Common myeloid progenitor, CD34-positive (primary cell): ENCODE measurements at regions not wholly inside any gene's neighbourhood (a gene's known extent, or its start where the extent isn't known, plus 50 kb on each side); places are given as distances from the start of the nearest gene placed in this dataset.

Experiments used
- CTCF ChIA-PET: fragments of 350-600 bp; sonication (Branson Sonifier 250); formaldehyde crosslinking; loops from one replicate; lab custom pipeline; 2021; ENCODE audit warnings: antibody characterized with exemption; lab: Charles Lee
- POLR2A ChIA-PET: fragments of 350-600 bp; sonication (Branson Sonifier 250); formaldehyde crosslinking; loops from one replicate; lab custom pipeline; 2021; ENCODE audit warnings: antibody characterized with exemption; lab: Charles Lee
- DNase-seq, 3 donors: peaks; one replicate each; pipeline versions ENCODE4 v3.0.0 to v3.0.0-alpha.2; 2013
- H3K27ac ChIP-seq, 2 experiments: 1 replicate in 1 of 2; 2 replicates in 1 of 2; pipeline ENCODE4 v1.7.0; 2013; ENCODE audit warnings: inconsistent platforms in 2 of 2, low read length in 2 of 2, mild to moderate bottlenecking in 2 of 2, low read depth in 1 of 2, moderate library complexity in 1 of 2; ENCODE audit not compliant: severe bottlenecking in 2 of 2, insufficient read depth in 1 of 2, poor library complexity in 1 of 2
- H3K27me3 ChIP-seq, 5 experiments: replicated peaks in 2 of 5; 1 replicate in 3 of 5; 2 replicates in 2 of 5; pipeline versions ENCODE4 v1.6.1 to v1.7.0; 2013; ENCODE audit warnings: low read length in 4 of 5, mild to moderate bottlenecking in 2 of 5, moderate library complexity in 2 of 5, inconsistent platforms in 1 of 5; ENCODE audit not compliant: insufficient read depth in 5 of 5, control insufficient read depth in 4 of 5
- H3K36me3 ChIP-seq, 4 experiments: 1 replicate in 2 of 4; 2 replicates in 2 of 4; pipeline versions ENCODE4 v1.6.1 to v1.7.0; 2013; ENCODE audit warnings: low read length in 3 of 4, control low read depth in 1 of 4, mild to moderate bottlenecking in 1 of 4; ENCODE audit not compliant: control insufficient read depth in 4 of 4, insufficient read depth in 4 of 4
- H3K4me1 ChIP-seq, 4 experiments: 1 replicate in 3 of 4; 2 replicates in 1 of 4; pipeline versions ENCODE4 v1.6.1 to v1.7.1; 2013; ENCODE audit warnings: low read length in 3 of 4, mild to moderate bottlenecking in 3 of 4, control low read depth in 1 of 4, inconsistent platforms in 1 of 4, moderate library complexity in 1 of 4; ENCODE audit not compliant: control insufficient read depth in 4 of 4, insufficient read depth in 4 of 4; ENCODE audit errors: control extremely low read depth in 1 of 4
- H3K4me3 ChIP-seq, 7 experiments: 1 replicate in 4 of 7; 2 replicates in 3 of 7; pipeline versions ENCODE4 v1.5.1 to v1.7.0; 2013; ENCODE audit warnings: mild to moderate bottlenecking in 7 of 7, low read length in 6 of 7, moderate library complexity in 6 of 7, inconsistent platforms in 2 of 7, low read depth in 2 of 7, control low read depth in 1 of 7; ENCODE audit not compliant: insufficient read depth in 4 of 7, control insufficient read depth in 1 of 7; ENCODE audit errors: extremely low read depth in 1 of 7
- H3K9me3 ChIP-seq, 5 experiments: 1 replicate in 4 of 5; 2 replicates in 1 of 5; pipeline versions ENCODE4 v1.6.1 to v1.7.1; 2013; ENCODE audit warnings: low read length in 4 of 5, mild to moderate bottlenecking in 2 of 5, inconsistent platforms in 1 of 5, low read depth in 1 of 5, moderate library complexity in 1 of 5; ENCODE audit not compliant: control insufficient read depth in 4 of 5, insufficient read depth in 2 of 5; ENCODE audit errors: control extremely low read depth in 1 of 5
- whole genome bisulfite sequencing: methylation state at CpG from one replicate; pipeline ENCODE4 v1.1.5; 2013; ENCODE audit not compliant: insufficient coverage; 5-methylcytosine and 5-hydroxymethylcytosine counted together

DNA sequence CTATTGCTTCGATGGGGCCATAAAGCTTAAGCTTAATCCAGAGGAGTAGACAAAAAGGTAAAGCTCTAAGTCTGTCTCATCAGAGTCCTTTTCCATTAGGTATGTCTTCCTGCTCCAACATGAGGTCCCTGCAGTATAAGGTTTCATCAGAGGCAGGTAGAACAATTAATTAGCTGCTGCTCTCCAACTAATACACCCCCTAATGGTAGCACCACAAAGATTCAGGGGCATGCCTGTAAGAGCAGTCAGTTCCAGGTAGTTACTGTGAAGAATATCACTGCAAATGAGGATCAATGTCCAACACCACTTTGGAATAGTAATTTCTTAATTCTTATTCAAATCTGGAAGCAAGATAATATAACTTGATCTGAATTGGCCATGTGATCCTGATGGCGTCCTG, 160.3 kb upstream of the ESRRG start:
- no peaks in the 10 kb centered on the region for H3K4me1 ChIP-seq
- no peaks in the 10 kb centered on the region for H3K36me3 ChIP-seq
- CTCF ChIA-PET, result no interaction called here
- no peaks in the 10 kb centered on the region for H3K9me3 ChIP-seq
- H3K27ac ChIP-seq, result no peak overlapping the region
- DNase-seq, result no peak
- H3K27me3 ChIP-seq, result no peaks in the 10 kb centered on the region
- WGBS, result 100% methylated on average over 1 of the region's 2 CpGs
- H3K4me3 ChIP-seq, result no peak overlapping the region
- POLR2A ChIA-PET, result no interaction called here

DNA sequence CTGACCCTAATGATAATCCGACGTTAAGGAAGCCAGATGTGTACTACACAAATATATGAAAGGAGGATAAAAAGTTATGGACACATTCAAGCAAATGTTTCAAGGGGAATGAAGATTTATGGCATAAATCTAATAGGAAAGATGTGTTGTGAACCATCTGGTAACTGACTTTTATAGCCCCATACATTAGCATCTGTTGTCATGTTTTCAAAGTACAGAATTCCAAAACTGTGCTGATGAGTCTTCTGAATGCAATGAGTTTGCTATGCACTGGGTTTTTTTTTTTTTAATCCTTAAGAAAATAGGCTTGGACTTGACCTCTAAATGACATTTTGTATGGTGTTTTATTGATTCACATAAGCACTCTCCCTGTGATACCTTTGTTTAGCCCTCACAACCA, 158.5 kb upstream of the ESRRG start:
- WGBS, result no CpG with 5 or more reads among the region's 2 CpGs
- H3K9me3 ChIP-seq, result no peaks in the 10 kb centered on the region
- H3K36me3 ChIP-seq, result no peaks in the 10 kb centered on the region
- H3K27me3 ChIP-seq, result no peaks in the 10 kb centered on the region
- no peak for DNase-seq
- no peak overlapping the region for H3K4me3 ChIP-seq
- H3K4me1 ChIP-seq, result no peaks in the 10 kb centered on the region
- ChIA-PET POLR2A (no interaction called here), CTCF (no interaction called here)
- no peak overlapping the region for H3K27ac ChIP-seq

- no peak for DNase-seq
- no CpG with 5 or more reads among the region's 2 CpGs for WGBS
- H3K27ac ChIP-seq, result no peak overlapping the region
- H3K4me1 ChIP-seq, result no peaks in the 10 kb centered on the region
- H3K27me3 ChIP-seq, result no peaks in the 10 kb centered on the region
- ChIA-PET POLR2A (no interaction called here), CTCF (no interaction called here)
- H3K36me3 ChIP-seq, result no peaks in the 10 kb centered on the region
- H3K4me3 ChIP-seq, result no peak overlapping the region
- no peaks in the 10 kb centered on the region for H3K9me3 ChIP-seq
These were observed 143.5 kb upstream of the ESRRG start for GRCh38 chr1:216866714-216867113.

DNA sequence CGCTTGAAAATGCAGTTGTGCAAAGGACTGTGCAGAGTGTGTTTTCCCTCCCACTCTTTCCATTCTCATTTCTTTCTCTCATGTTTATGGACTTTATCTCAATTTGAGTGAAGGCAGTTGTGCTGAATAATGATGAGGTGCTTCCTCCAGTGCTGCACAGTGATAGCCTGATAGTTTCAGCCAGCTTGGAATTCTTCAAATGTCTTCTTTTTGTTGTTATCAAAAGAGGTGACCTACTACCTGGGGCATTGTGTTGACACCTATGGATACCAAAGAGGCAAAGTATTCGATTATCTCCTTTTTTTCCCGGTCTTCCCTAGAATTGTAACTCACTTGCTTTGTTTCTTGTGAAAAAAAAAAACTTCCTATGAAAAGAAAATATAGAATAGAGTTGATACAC, 132.6 kb upstream of the ESRRG start:
- H3K27me3 ChIP-seq, result no peaks in the 10 kb centered on the region
- H3K4me3 ChIP-seq, result no peak overlapping the region
- ChIA-PET POLR2A (no interaction called here), CTCF (no interaction called here)
- H3K9me3 ChIP-seq, result no peaks in the 10 kb centered on the region
- no CpG with 5 or more reads among the region's 3 CpGs for WGBS
- no peaks in the 10 kb centered on the region for H3K36me3 ChIP-seq
- no peak for DNase-seq
- no peaks in the 10 kb centered on the region for H3K4me1 ChIP-seq
- no peak overlapping the region for H3K27ac ChIP-seq

- H3K27ac ChIP-seq, result no peak overlapping the region
- H3K27me3 ChIP-seq, result no peaks in the 10 kb centered on the region
- POLR2A ChIA-PET, result interaction anchor here (0.6 kb wide), 1 partner anchor 1152 kb away, joined by 3 read pairs; no protein-coding TSS in a partner anchor
- no peak for DNase-seq
- H3K36me3 ChIP-seq, result no peaks in the 10 kb centered on the region
- WGBS, result 92% methylated on average over 5 of the region's 6 CpGs
- no peaks in the 10 kb centered on the region for H3K4me1 ChIP-seq
- H3K4me3 ChIP-seq, result no peak overlapping the region
- CTCF ChIA-PET, result no interaction called here
- no peaks in the 10 kb centered on the region for H3K9me3 ChIP-seq
These were observed 131.7 kb upstream of the ESRRG start for GRCh38 chr1:216854836-216855484.

- WGBS, result no CpG with 5 or more reads among the region's 2 CpGs
- no peak overlapping the region for H3K4me3 ChIP-seq
- no peak overlapping the region for H3K27ac ChIP-seq
- no peaks in the 10 kb centered on the region for H3K27me3 ChIP-seq
- ChIA-PET POLR2A (no interaction called here), CTCF (no interaction called here)
- H3K4me1 ChIP-seq, result no peaks in the 10 kb centered on the region
- DNase-seq, result no peak
- no peaks in the 10 kb centered on the region for H3K9me3 ChIP-seq
- H3K36me3 ChIP-seq, result no peaks in the 10 kb centered on the region
These were observed 127.8 kb upstream of the ESRRG start for GRCh38 chr1:216851073-216851472.

DNA sequence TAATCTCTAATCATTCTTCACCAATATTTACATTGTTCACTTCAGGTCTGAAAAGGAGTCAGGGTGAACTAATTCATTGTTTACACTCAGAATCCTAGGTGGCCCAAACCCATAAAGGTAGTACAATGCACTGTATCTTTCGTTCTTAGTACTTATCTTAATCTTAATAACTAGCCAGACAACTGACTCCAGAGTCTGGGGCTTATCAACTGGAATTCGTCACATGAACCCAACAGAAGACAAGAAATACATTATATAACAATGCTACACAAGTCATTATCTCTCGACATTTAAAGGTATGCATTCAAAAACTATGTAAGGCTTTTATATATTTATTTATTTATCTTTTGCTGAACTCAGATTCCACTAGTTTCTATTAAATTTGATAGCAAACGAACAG, 125.9 kb upstream of the ESRRG start:
- H3K9me3 ChIP-seq, result no peaks in the 10 kb centered on the region
- DNase-seq, result no peak
- H3K4me3 ChIP-seq, result no peak overlapping the region
- CTCF ChIA-PET, result no interaction called here
- no peaks in the 10 kb centered on the region for H3K36me3 ChIP-seq
- no peaks in the 10 kb centered on the region for H3K4me1 ChIP-seq
- no peak overlapping the region for H3K27ac ChIP-seq
- POLR2A ChIA-PET, result no interaction called here
- WGBS, result 100% methylated on average over 1 of the region's 4 CpGs
- H3K27me3 ChIP-seq, result no peaks in the 10 kb centered on the region
